ENCODE measurements at regions not wholly inside any gene's neighbourhood (a gene's known extent, or its start where the extent isn't known, plus 50 kb on each side); places are given as distances from the start of the nearest gene placed in this dataset.
"Not testable (repeated sequence)": the region's sequence is repeated elsewhere in the genome, so short reads cannot be mapped to it uniquely, and the experiment has no call there.

DNA sequence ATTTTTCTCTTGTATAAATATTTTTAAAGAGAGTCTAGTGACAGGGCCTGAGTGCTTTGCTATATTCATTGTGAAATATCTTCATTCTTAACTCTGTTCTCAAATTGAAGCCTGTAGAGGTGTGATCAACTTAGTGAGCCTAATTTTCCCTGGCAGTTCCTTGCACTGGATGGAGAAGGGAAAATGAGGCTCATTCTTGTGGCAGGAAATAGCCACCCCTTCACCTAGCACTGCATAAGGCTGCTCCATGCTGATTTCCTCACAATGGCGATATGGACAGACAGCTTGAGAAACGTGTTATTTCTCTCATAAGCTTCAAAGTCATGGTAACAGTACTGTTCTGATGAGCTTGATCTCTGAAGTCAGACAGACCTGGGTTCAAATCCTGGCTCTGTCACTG lies 146.2 kb downstream of the AKAP11 start:
- no peaks in the 10 kb centered on the region for H3K4me1 ChIP-seq (ENCODE audit: control insufficient read depth in 1 of 2, insufficient read depth in 2 of 2, low read length in 2 of 2)
- no peak overlapping the region for H3K27ac ChIP-seq (ENCODE audit: low read depth, low read length)
- H3K36me3 ChIP-seq (ENCODE audit: control insufficient read depth in 1 of 2, insufficient read depth in 2 of 2, low read length in 2 of 2), result no peaks in the 10 kb centered on the region
- H3K9ac ChIP-seq (ENCODE audit: low read depth in 1 of 2, low read length in 2 of 2), result no peak overlapping the region
- no peak overlapping the region for H3K4me3 ChIP-seq (ENCODE audit: low read depth in 1 of 2, low read length in 2 of 2)
- H3K9me3 ChIP-seq (ENCODE audit: control insufficient read depth in 1 of 2, low read length in 2 of 2), result no peaks in the 10 kb centered on the region
- no peaks in the 10 kb centered on the region for H3K27me3 ChIP-seq (ENCODE audit: control insufficient read depth in 1 of 2, insufficient read depth in 2 of 2, low read length in 2 of 2)

DNA sequence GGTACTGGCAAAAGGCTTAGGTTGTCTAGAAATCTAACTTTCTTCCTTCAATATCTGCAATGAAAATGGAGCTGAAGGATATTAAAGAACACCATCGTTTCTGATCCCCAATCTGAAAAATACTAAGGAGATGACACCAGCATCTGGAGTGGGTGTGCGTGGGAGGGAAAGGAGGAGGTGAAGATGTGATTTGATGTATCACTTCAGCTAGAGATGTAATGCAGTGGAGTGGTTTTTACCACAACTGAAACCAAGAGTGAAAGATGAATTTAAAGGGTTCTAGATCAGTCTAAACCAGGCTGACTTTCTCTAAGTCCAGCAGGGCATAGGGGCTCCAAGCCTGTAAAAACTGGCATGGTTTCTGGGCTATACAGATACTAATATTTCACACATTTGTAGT lies 148.4 kb downstream of the AKAP11 start:
- Histone ChIP-seq H3K36me3 (ENCODE audit: control insufficient read depth in 1 of 2, insufficient read depth in 2 of 2, low read length in 2 of 2) (no peaks in the 10 kb centered on the region), H3K4me1 (ENCODE audit: control insufficient read depth in 1 of 2, insufficient read depth in 2 of 2, low read length in 2 of 2) (no peaks in the 10 kb centered on the region), H3K9me3 (ENCODE audit: control insufficient read depth in 1 of 2, low read length in 2 of 2) (no peaks in the 10 kb centered on the region), H3K9ac (ENCODE audit: low read depth in 1 of 2, low read length in 2 of 2) (no peak overlapping the region), H3K27ac (ENCODE audit: low read depth, low read length) (no peak overlapping the region), H3K27me3 (ENCODE audit: control insufficient read depth in 1 of 2, insufficient read depth in 2 of 2, low read length in 2 of 2) (no peaks in the 10 kb centered on the region), H3K4me3 (ENCODE audit: low read depth in 1 of 2, low read length in 2 of 2) (no peak overlapping the region)

DNA sequence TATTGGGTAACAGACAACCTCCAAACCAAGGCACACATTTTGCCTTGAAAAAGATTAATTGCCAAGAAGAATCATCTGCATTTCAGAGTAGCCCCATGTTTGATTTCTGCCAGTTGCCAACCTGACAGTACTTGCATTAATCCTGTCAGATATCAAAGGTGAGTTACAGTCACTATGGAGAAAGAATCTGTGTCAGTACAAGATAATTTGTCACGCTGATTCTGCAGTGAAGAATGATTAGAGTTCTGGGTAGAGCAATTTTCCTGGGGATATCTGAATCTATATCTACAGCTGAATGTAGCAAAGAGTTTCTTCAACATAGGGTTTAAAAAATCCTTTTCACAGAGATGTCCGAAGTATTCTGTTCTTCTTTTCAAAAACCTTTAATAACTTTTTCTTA lies 150.7 kb downstream of the AKAP11 start:
- Histone ChIP-seq H3K9me3 (ENCODE audit: control insufficient read depth in 1 of 2, low read length in 2 of 2) (no peaks in the 10 kb centered on the region), H3K36me3 (ENCODE audit: control insufficient read depth in 1 of 2, insufficient read depth in 2 of 2, low read length in 2 of 2) (no peaks in the 10 kb centered on the region)

DNA sequence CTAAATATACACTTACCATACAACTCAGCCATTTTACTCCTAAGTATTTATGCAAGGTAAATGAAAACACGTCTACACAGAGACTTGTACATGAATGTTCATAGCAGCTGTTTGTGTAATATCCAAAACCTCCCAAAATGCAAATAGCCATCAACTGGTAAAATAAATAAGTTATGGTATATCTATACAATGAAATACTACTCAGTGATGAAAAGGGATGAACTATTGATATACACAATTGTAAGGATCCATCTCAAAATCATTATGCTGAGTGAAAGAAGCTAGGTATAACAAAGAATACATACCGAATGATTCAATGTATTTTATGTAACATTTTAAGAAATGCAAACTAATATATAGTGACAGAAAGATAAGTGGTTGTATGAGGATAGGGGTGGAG lies 149.8 kb upstream of the TNFSF11 start:
- H3K4me1 ChIP-seq (ENCODE audit: control insufficient read depth in 1 of 2, insufficient read depth in 2 of 2, low read length in 2 of 2), result no peaks in the 10 kb centered on the region

More for the DNA sequence above, 150.7 kb downstream of the AKAP11 start:
- Histone ChIP-seq H3K4me3 (ENCODE audit: low read depth in 1 of 2, low read length in 2 of 2) (no peak overlapping the region), H3K27ac (ENCODE audit: low read depth, low read length) (no peak overlapping the region), H3K9ac (ENCODE audit: low read depth in 1 of 2, low read length in 2 of 2) (no peak overlapping the region), H3K27me3 (ENCODE audit: control insufficient read depth in 1 of 2, insufficient read depth in 2 of 2, low read length in 2 of 2) (no peaks in the 10 kb centered on the region), H3K4me1 (ENCODE audit: control insufficient read depth in 1 of 2, insufficient read depth in 2 of 2, low read length in 2 of 2) (no peaks in the 10 kb centered on the region)

DNA sequence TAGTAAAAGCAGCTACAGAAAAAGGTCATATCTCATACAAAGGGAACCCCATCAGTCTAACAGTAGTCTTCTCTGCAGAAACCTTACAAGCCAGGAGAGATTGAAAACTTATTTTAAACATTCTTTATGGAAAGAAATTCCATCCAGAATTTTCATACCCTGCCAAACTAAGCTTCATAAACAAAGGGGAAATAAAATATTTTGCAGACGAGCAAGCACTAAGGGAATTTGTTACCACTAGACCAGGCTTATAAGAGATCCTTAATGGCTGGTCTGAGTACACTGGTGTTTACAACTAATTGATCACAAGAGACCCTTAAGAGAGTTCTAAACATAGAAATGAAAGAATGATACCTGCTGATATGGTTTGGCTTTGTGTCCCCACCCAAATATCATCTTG lies 128.6 kb upstream of the TNFSF11 start:
- H3K4me3 ChIP-seq (ENCODE audit: low read depth in 1 of 2, low read length in 2 of 2), result no peak overlapping the region
- H3K27me3 ChIP-seq (ENCODE audit: control insufficient read depth in 1 of 2, insufficient read depth in 2 of 2, low read length in 2 of 2), result no peaks in the 10 kb centered on the region
- H3K36me3 ChIP-seq (ENCODE audit: control insufficient read depth in 1 of 2, insufficient read depth in 2 of 2, low read length in 2 of 2), result no peaks in the 10 kb centered on the region
- H3K4me1 ChIP-seq (ENCODE audit: control insufficient read depth in 1 of 2, insufficient read depth in 2 of 2, low read length in 2 of 2), result no peaks in the 10 kb centered on the region
- no peak overlapping the region for H3K9ac ChIP-seq (ENCODE audit: low read depth in 1 of 2, low read length in 2 of 2)
- H3K27ac ChIP-seq (ENCODE audit: low read depth, low read length), result no peak overlapping the region
- peaks cover 5 to 16% of the 10 kb centered on the region in 2 donors for H3K9me3 ChIP-seq (ENCODE audit: control insufficient read depth in 1 of 2, low read length in 2 of 2)

More for the DNA sequence above, 149.8 kb upstream of the TNFSF11 start:
- Histone ChIP-seq H3K27me3 (ENCODE audit: control insufficient read depth in 1 of 2, insufficient read depth in 2 of 2, low read length in 2 of 2) (no peaks in the 10 kb centered on the region), H3K4me3 (ENCODE audit: low read depth in 1 of 2, low read length in 2 of 2) (no peak overlapping the region), H3K9ac (ENCODE audit: low read depth in 1 of 2, low read length in 2 of 2) (no peak overlapping the region), H3K36me3 (ENCODE audit: control insufficient read depth in 1 of 2, insufficient read depth in 2 of 2, low read length in 2 of 2) (no peaks in the 10 kb centered on the region), H3K9me3 (ENCODE audit: control insufficient read depth in 1 of 2, low read length in 2 of 2) (no peaks in the 10 kb centered on the region), H3K27ac (ENCODE audit: low read depth, low read length) (no peak overlapping the region)

DNA sequence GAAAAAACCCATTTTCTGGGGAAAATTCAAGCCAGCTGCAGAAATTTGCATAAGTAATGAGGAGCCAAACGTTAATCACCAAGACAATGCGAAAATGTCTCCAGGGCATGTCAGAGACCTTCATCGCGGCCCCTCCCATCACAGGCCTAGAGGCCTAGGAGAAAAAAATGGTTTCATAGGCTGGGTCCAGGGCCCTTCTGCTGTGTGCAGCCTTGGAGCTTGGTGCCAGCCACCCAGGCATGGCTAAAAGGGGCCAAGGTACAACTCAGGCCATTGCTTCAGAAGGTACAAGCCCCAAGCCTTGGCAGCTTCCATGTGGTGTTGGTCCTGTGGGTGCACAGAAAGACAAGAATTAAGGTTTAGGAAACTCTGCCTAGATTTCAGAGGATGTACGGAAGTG lies 127.4 kb upstream of the TNFSF11 start:
- H3K27ac ChIP-seq (ENCODE audit: low read depth, low read length); H3K4me1 ChIP-seq (ENCODE audit: control insufficient read depth in 1 of 2, insufficient read depth in 2 of 2, low read length in 2 of 2); H3K36me3 ChIP-seq (ENCODE audit: control insufficient read depth in 1 of 2, insufficient read depth in 2 of 2, low read length in 2 of 2); H3K9ac ChIP-seq (ENCODE audit: low read depth in 1 of 2, low read length in 2 of 2); H3K4me3 ChIP-seq (ENCODE audit: low read depth in 1 of 2, low read length in 2 of 2); H3K27me3 ChIP-seq (ENCODE audit: control insufficient read depth in 1 of 2, insufficient read depth in 2 of 2, low read length in 2 of 2): not testable (repeated sequence)
- peaks cover 5 to 16% of the 10 kb centered on the region in 2 donors for H3K9me3 ChIP-seq (ENCODE audit: control insufficient read depth in 1 of 2, low read length in 2 of 2)

DNA sequence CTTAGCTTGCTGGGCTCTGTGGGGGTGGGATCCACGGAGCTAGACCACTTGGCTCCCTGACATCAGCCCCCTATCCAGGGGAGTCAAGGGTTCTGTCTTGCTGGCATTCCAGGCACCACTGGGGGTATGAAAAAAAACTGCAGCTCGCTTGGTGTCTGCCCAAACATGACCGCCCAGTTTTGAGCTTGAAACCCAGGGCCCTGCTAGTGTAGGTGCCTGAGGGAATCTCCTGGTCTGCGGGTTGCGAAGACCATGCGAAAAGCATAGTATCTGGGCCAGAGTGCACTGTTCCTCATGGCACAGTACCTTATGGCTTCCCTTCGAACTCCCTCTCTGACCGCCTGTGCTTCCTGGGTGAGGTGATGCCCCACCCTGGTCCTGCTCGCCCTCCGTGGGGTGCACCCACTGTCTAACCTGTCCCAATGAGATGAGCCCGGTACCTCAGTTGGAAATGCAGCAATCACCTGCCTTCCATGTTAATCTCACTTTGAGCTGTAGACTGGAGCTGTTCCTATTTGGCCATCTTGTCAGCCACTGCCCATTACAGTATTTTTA lies 120.8 kb upstream of the TNFSF11 start:
- no peaks in the 10 kb centered on the region for H3K36me3 ChIP-seq (ENCODE audit: control insufficient read depth in 1 of 2, insufficient read depth in 2 of 2, low read length in 2 of 2)
- H3K9me3 ChIP-seq (ENCODE audit: control insufficient read depth in 1 of 2, low read length in 2 of 2), result peaks cover 0 to 2% of the 10 kb centered on the region in 2 donors
- peaks cover 0 to 4% of the 10 kb centered on the region in 2 donors for H3K4me1 ChIP-seq (ENCODE audit: control insufficient read depth in 1 of 2, insufficient read depth in 2 of 2, low read length in 2 of 2)
- H3K27me3 ChIP-seq (ENCODE audit: control insufficient read depth in 1 of 2, insufficient read depth in 2 of 2, low read length in 2 of 2), result no peaks in the 10 kb centered on the region
- no peak overlapping the region for H3K4me3 ChIP-seq (ENCODE audit: low read depth in 1 of 2, low read length in 2 of 2)
- no peak overlapping the region for H3K27ac ChIP-seq (ENCODE audit: low read depth, low read length)
- H3K9ac ChIP-seq (ENCODE audit: low read depth in 1 of 2, low read length in 2 of 2), result no peak overlapping the region

DNA sequence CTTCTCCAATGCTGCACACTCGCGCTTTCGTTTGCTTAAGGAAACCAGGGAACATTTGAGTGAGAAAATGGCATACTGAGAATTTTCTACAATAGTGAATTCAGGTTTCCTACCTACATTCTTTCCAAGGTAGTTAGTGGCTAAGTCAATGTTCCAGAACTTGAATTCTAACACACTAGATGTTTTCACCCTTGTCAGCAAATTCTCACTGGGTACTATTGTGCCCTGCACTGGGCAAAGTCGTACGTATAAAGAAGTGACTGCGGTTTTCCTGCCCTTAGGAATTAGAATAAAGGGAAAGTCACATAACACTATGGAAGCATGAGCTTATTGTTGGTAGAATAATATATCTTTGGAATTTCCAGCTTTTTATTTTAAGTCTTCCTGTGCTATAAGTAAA lies 119.2 kb upstream of the TNFSF11 start:
- Histone ChIP-seq H3K4me1 (ENCODE audit: control insufficient read depth in 1 of 2, insufficient read depth in 2 of 2, low read length in 2 of 2) (peaks cover 0 to 4% of the 10 kb centered on the region in 2 donors), H3K9me3 (ENCODE audit: control insufficient read depth in 1 of 2, low read length in 2 of 2) (peaks cover 0 to 2% of the 10 kb centered on the region in 2 donors), H3K9ac (ENCODE audit: low read depth in 1 of 2, low read length in 2 of 2) (no peak overlapping the region), H3K27ac (ENCODE audit: low read depth, low read length) (no peak overlapping the region), H3K27me3 (ENCODE audit: control insufficient read depth in 1 of 2, insufficient read depth in 2 of 2, low read length in 2 of 2) (no peaks in the 10 kb centered on the region), H3K36me3 (ENCODE audit: control insufficient read depth in 1 of 2, insufficient read depth in 2 of 2, low read length in 2 of 2) (no peaks in the 10 kb centered on the region), H3K4me3 (ENCODE audit: low read depth in 1 of 2, low read length in 2 of 2) (no peak overlapping the region)

DNA sequence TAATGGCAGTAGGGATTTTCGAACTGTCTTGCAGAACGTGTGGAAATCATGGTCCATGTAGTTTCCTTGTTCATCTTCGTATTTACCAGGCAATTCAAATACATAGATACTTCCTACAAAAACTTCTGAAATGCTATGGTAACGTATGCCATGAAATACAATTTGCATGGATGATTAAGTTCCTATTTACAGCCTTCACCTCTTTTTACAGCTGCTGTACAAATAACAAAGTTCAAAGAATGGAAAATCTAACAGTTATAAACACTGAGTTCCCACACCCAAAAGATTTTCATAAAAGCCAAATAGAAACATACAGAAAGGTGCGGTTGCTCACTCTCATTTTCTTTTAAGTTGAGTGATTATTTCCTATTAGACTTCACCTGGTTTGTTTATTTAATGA lies 115.8 kb upstream of the TNFSF11 start:
- Histone ChIP-seq H3K36me3 (ENCODE audit: control insufficient read depth in 1 of 2, insufficient read depth in 2 of 2, low read length in 2 of 2) (no peaks in the 10 kb centered on the region), H3K4me1 (ENCODE audit: control insufficient read depth in 1 of 2, insufficient read depth in 2 of 2, low read length in 2 of 2) (peaks cover 0 to 4% of the 10 kb centered on the region in 2 donors), H3K4me3 (ENCODE audit: low read depth in 1 of 2, low read length in 2 of 2) (no peak overlapping the region), H3K27ac (ENCODE audit: low read depth, low read length) (no peak overlapping the region), H3K9me3 (ENCODE audit: control insufficient read depth in 1 of 2, low read length in 2 of 2) (peaks cover 4 to 8% of the 10 kb centered on the region in 2 donors), H3K9ac (ENCODE audit: low read depth in 1 of 2, low read length in 2 of 2) (no peak overlapping the region), H3K27me3 (ENCODE audit: control insufficient read depth in 1 of 2, insufficient read depth in 2 of 2, low read length in 2 of 2) (no peaks in the 10 kb centered on the region)

DNA sequence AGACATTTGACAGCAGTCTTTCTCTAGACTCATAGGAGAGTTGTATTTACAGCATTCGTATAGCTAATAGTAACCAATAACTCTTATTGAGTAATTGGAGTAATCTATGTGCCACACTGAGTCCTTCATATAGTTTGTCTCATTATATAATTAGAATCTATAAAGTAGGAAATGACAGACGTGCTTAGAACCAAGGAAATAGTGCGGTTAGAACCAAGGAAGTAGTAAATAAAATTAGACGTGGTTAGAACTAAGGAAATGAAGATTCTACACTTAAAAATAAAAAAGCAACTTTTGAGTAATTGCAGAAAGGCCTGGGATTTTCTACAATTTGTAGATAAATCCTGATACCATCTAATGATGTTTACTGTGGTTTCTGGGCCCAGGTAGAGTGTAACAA lies 107.8 kb upstream of the TNFSF11 start:
- Histone ChIP-seq H3K36me3 (ENCODE audit: control insufficient read depth in 1 of 2, insufficient read depth in 2 of 2, low read length in 2 of 2) (no peaks in the 10 kb centered on the region), H3K9ac (ENCODE audit: low read depth in 1 of 2, low read length in 2 of 2) (no peak overlapping the region), H3K9me3 (ENCODE audit: control insufficient read depth in 1 of 2, low read length in 2 of 2) (peaks cover 2 to 5% of the 10 kb centered on the region in 2 donors), H3K4me1 (ENCODE audit: control insufficient read depth in 1 of 2, insufficient read depth in 2 of 2, low read length in 2 of 2) (peaks cover 4 to 9% of the 10 kb centered on the region in 2 donors), H3K27ac (ENCODE audit: low read depth, low read length) (no peak overlapping the region), H3K4me3 (ENCODE audit: low read depth in 1 of 2, low read length in 2 of 2) (peak overlapping the region in 1 of 2 donors; percentile 29), H3K27me3 (ENCODE audit: control insufficient read depth in 1 of 2, insufficient read depth in 2 of 2, low read length in 2 of 2) (no peaks in the 10 kb centered on the region)

DNA sequence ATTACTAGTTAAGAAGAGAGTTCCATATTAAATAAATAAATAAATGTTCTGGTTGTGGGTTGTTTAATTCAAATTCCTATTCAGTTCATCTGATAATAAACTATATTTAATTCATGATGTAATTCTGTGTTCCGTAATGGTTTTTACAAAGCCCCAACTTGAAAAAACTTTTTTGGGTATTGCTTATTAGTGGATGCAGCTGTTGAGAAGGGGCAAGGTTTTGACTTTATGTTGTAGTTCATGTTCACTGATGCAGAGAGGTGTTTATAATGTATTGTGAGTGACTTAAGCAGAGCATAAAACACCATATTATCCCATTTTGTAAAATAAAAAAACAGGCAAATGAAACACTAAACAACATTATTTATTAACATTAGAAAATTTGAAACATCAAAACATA lies 107.3 kb upstream of the TNFSF11 start:
- H3K9me3 ChIP-seq (ENCODE audit: control insufficient read depth in 1 of 2, low read length in 2 of 2), result peaks cover 0 to under 1% of the 10 kb centered on the region in 2 donors
- no peak overlapping the region for H3K4me3 ChIP-seq (ENCODE audit: low read depth in 1 of 2, low read length in 2 of 2)
- H3K4me1 ChIP-seq (ENCODE audit: control insufficient read depth in 1 of 2, insufficient read depth in 2 of 2, low read length in 2 of 2), result peaks cover 4 to 9% of the 10 kb centered on the region in 2 donors
- H3K27ac ChIP-seq (ENCODE audit: low read depth, low read length), result no peak overlapping the region
- H3K36me3 ChIP-seq (ENCODE audit: control insufficient read depth in 1 of 2, insufficient read depth in 2 of 2, low read length in 2 of 2), result no peaks in the 10 kb centered on the region
- no peak overlapping the region for H3K9ac ChIP-seq (ENCODE audit: low read depth in 1 of 2, low read length in 2 of 2)
- no peaks in the 10 kb centered on the region for H3K27me3 ChIP-seq (ENCODE audit: control insufficient read depth in 1 of 2, insufficient read depth in 2 of 2, low read length in 2 of 2)

Measured in duodenal mucosa (tissue), 2 donors.